IMR-90 (cell line): ENCODE measurements at regions not wholly inside any gene's neighbourhood (a gene's known extent, or its start where the extent isn't known, plus 50 kb on each side); places are given as distances from the start of the nearest gene placed in this dataset.

Experiments used
- ATAC-seq: fragments of 200-7000 bp; cut with Tn5 transposase; 2 replicates; pipeline ENCODE4 v1.9.1; 2020; ENCODE audit warnings: low read depth, mild to moderate bottlenecking, moderate library complexity
- BruUV-seq: library from RNA; stranded (reverse); fragments of 400-500 nt; replicated peaks from 2 replicates; lab custom pipeline; 2021; lab: Mats Ljungman, UMichigan
- CTCF ChIA-PET: fragments of 300-600 bp; formaldehyde crosslinking; extraction: SDS; loops from one replicate; lab custom pipeline; 2021; ENCODE audit warnings: antibody characterized with exemption; lab: Yijun Ruan, JAX
- POLR2A ChIA-PET: fragments of 300-600 bp; sonication (Branson Sonifier 250); formaldehyde crosslinking; loops from one replicate; lab custom pipeline; 2022; ENCODE audit warnings: antibody characterized with exemption; ENCODE audit not compliant: unreplicated experiment; lab: Charles Lee
- DNase-seq: peaks from one replicate; pipeline ENCODE4 v3.0.0; 2013
- H2AFZ ChIP-seq: replicated peaks from 2 replicates; pipeline ENCODE3; 2013; ENCODE audit warnings: low read length, mild to moderate bottlenecking; ENCODE audit not compliant: poor library complexity
- H2AK5ac ChIP-seq: 2 replicates; pipeline ENCODE4 v1.6.1; 2013; ENCODE audit warnings: low read depth, low read length, inconsistent platforms
- H2AK9ac ChIP-seq: replicated peaks from 2 replicates; pipeline ENCODE3; 2013; ENCODE audit warnings: mild to moderate bottlenecking, low read depth, low read length, moderate library complexity; ENCODE audit not compliant: poor library complexity
- H2BK120ac ChIP-seq: 2 replicates; pipeline ENCODE4 v1.6.1; 2013; ENCODE audit warnings: low read depth, low read length, inconsistent platforms
- H2BK15ac ChIP-seq: 3 replicates; pipeline ENCODE4 v1.6.1; 2013; ENCODE audit warnings: low read depth, low read length, inconsistent platforms
- H2BK20ac ChIP-seq: 2 replicates; pipeline ENCODE4 v1.6.1; 2013; ENCODE audit warnings: low read depth, mild to moderate bottlenecking, inconsistent platforms, low read length, moderate library complexity
- H2BK5ac ChIP-seq: 2 replicates; pipeline ENCODE4 v1.6.1; 2013; ENCODE audit warnings: mild to moderate bottlenecking, low read depth, low read length, inconsistent platforms; ENCODE audit not compliant: poor library complexity, severe bottlenecking
- H3K14ac ChIP-seq: replicated peaks from 2 replicates; pipeline ENCODE4 v1.6.1; 2013; ENCODE audit warnings: low read depth, low read length, inconsistent platforms
- H3K18ac ChIP-seq: 2 replicates; pipeline ENCODE4 v1.6.1; 2013; ENCODE audit warnings: low read depth, low read length, control low read depth
- H3K23ac ChIP-seq: 2 replicates; pipeline ENCODE4 v1.6.1; 2013; ENCODE audit warnings: low read depth, low read length, inconsistent platforms
- H3K27ac ChIP-seq: 2 replicates; pipeline ENCODE4 v1.5.1; 2013; ENCODE audit warnings: mild to moderate bottlenecking, control low read depth, low read length; ENCODE audit not compliant: insufficient read depth
- H3K27me3 ChIP-seq: 2 replicates; pipeline ENCODE4 v1.6.1; 2013; ENCODE audit warnings: low read length; ENCODE audit not compliant: control insufficient read depth, insufficient read depth
- H3K36me3 ChIP-seq: 2 replicates; pipeline ENCODE4 v1.6.1; 2013; ENCODE audit warnings: low read length, mixed read lengths; ENCODE audit not compliant: control insufficient read depth, insufficient read depth
- H3K4ac ChIP-seq: 2 replicates; pipeline ENCODE4 v1.6.1; 2013; ENCODE audit warnings: low read depth, low read length, inconsistent platforms
- H3K4me1 ChIP-seq: 2 replicates; pipeline ENCODE4 v1.6.1; 2013; ENCODE audit warnings: low read length, mixed read lengths; ENCODE audit not compliant: control insufficient read depth, insufficient read depth
- H3K4me2 ChIP-seq: 2 replicates; pipeline ENCODE4 v1.6.1; 2013; ENCODE audit warnings: low read depth, mild to moderate bottlenecking, control low read depth, low read length, moderate library complexity
- H3K4me3 ChIP-seq: 2 replicates; pipeline ENCODE4 v1.5.1; 2013; ENCODE audit warnings: low read depth, mild to moderate bottlenecking, control low read depth, low read length, moderate library complexity; ENCODE audit not compliant: insufficient read depth
- H3K56ac ChIP-seq: 2 replicates; pipeline ENCODE4 v1.6.1; 2013; ENCODE audit warnings: low read length, inconsistent platforms; ENCODE audit not compliant: insufficient read depth; ENCODE audit errors: extremely low read depth
- H3K79me1 ChIP-seq, 2 experiments: 2 replicates each; pipeline ENCODE4 v1.6.1; 2013; ENCODE audit warnings: low read length in 2 of 2, inconsistent platforms in 1 of 2, low read depth in 1 of 2
- H3K9ac ChIP-seq: 2 replicates; pipeline ENCODE4 v1.6.1; 2013; ENCODE audit warnings: low read depth, low read length, control low read depth
- H3K9me1 ChIP-seq: 2 replicates; pipeline ENCODE4 v1.6.1; 2013; ENCODE audit warnings: low read length, inconsistent platforms; ENCODE audit not compliant: insufficient read depth
- H3K9me3 ChIP-seq: 2 replicates; pipeline ENCODE4 v1.6.1; 2013; ENCODE audit warnings: low read length; ENCODE audit not compliant: control insufficient read depth, insufficient read depth
- H4K20me1 ChIP-seq: 2 replicates; pipeline ENCODE4 v1.6.1; 2013; ENCODE audit warnings: low read length, inconsistent platforms; ENCODE audit not compliant: insufficient read depth
- H4K5ac ChIP-seq: 2 replicates; pipeline ENCODE4 v1.6.1; 2013; ENCODE audit warnings: mild to moderate bottlenecking, low read depth, low read length, control low read depth
- H4K8ac ChIP-seq, 2 experiments: 2 replicates each; pipeline ENCODE4 v1.6.1; 2013; ENCODE audit warnings: low read depth in 2 of 2, low read length in 2 of 2, control low read depth in 1 of 2, inconsistent platforms in 1 of 2
- H4K91ac ChIP-seq: 2 replicates; pipeline ENCODE4 v1.6.1; 2013; ENCODE audit warnings: low read depth, low read length, inconsistent platforms; ENCODE audit not compliant: insufficient read depth
- CEBPB ChIP-seq: IDR thresholded peaks from 2 replicates; pipeline ENCODE4 v1.6.1; 2012; ENCODE audit warnings: low read depth, low read length, improper control_type of control experiment
- CTCF ChIP-seq: conservative IDR thresholded peaks from 2 replicates; pipeline ENCODE4 v1.5.1; 2012; ENCODE audit warnings: mild to moderate bottlenecking, low read depth, low read length, improper control_type of control experiment
- POLR2A ChIP-seq: IDR thresholded peaks from 2 replicates; pipeline ENCODE4 v1.6.1; 2012; ENCODE audit warnings: mild to moderate bottlenecking, low read depth, low read length
- SMC3 ChIP-seq: fragments of 150-350 bp; IDR thresholded peaks from 2 replicates; pipeline ENCODE4 v1.6.1; 2016; ENCODE audit warnings: low read depth, mild to moderate bottlenecking, antibody characterized with exemption, low read length, moderate library complexity
- USF2 ChIP-seq: fragments of 150-350 bp; IDR thresholded peaks from 2 replicates; pipeline ENCODE4 v1.6.1; 2017; ENCODE audit warnings: mild to moderate bottlenecking, antibody characterized with exemption, low read length, low read depth
- WGBS, 2 experiments: methylation state at CpG; one replicate each; pipeline versions ENCODE4 v1.1.5 to v1.1.7; 2013; ENCODE audit warnings: missing lambda C conversion rate in 2 of 2; ENCODE audit not compliant: insufficient read length in 1 of 2; ENCODE audit errors: extremely low coverage in 2 of 2; 5-methylcytosine and 5-hydroxymethylcytosine counted together
- dilution Hi-C: fragments of 300-500 bp; cut with HindIII; formaldehyde crosslinking; loops from one replicate; pipeline ENCODE4 v1.14.3; 2018; ENCODE audit warnings: low sequenced_read_pairs; ENCODE audit not compliant: unreplicated experiment
- in situ Hi-C: fragments of 300-500 bp; cut with MboI; formaldehyde crosslinking; loops from 3 replicates; pipeline ENCODE4 v1.14.3; 2019; ENCODE audit warnings: low sequenced_read_pairs, inconsistent platforms, mixed read lengths
- intact Hi-C: fragments of 100-400 bp; cut with micrococcal nuclease; formaldehyde crosslinking; loops from 2 replicates; pipeline ENCODE4 v1.10.0; 2022
- TF ChIP-seq, protein P1 (sequence below): fragments of 150-350 bp; IDR thresholded peaks from 2 replicates; pipeline ENCODE4 v1.6.1; 2016; ENCODE audit warnings: low read depth, mild to moderate bottlenecking, low read length, moderate library complexity, borderline replicate concordance

DNA sequence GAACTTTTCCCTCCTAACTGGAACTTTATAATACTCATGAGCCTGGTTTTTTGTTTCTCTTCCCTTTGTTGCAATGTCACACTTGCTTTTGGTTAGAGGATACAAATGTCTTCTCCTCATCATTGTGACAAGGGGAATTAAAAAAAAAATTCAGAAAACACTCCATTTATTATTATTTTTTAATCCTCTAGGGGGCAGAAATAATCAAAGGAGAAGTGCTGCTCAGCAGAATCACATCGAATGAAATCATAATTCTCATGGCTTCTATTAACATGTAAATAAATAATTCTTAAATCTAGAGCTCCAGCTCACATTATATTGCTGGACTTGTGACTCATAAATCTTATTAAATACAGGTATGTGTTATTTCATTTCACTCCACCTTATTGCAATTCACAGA, 273.8 kb downstream of the TRIB2 start:
- H3K4me2 ChIP-seq = no peak overlapping the region
- ChIA-PET CTCF (interaction anchor here (0.7 to 1.6 kb wide), 2 partner anchors 17 to 435 kb away, joined by 6 read pairs; no protein-coding TSS in a partner anchor), POLR2A (interaction anchor here (0.5 kb wide), 1 partner anchor 9 kb away, joined by 5 read pairs; no protein-coding TSS in a partner anchor)
- H2BK20ac ChIP-seq = no peak overlapping the region
- H4K5ac ChIP-seq = no peak overlapping the region
- BruUV-seq = no TSS peak
- H3K4me1 ChIP-seq = no peaks in the 10 kb centered on the region
- no peak overlapping the region for H2AK9ac ChIP-seq
- H3K27ac ChIP-seq = no peak overlapping the region
- H2BK15ac ChIP-seq = no peak overlapping the region
- H2AFZ ChIP-seq = no peak overlapping the region
- H2BK5ac ChIP-seq = no peak overlapping the region
- intact Hi-C loops (no loop called here), dilution Hi-C loops (no loop called here), in situ Hi-C loops (no loop called here)
- no peak overlapping the region for H4K91ac ChIP-seq
- no CpG with 5 or more reads among the region's 1 CpG for WGBS, 2 experiments
- no peak overlapping the region for H3K18ac ChIP-seq
- DNase-seq (no peak), ATAC-seq (no peak)
- H3K9ac ChIP-seq = no peak overlapping the region
- no peaks in the 10 kb centered on the region for H3K27me3 ChIP-seq
- no peaks in the 10 kb centered on the region for H3K9me3 ChIP-seq
- no peak overlapping the region for H3K14ac ChIP-seq
- no peaks in the 10 kb centered on the region for H3K79me1 ChIP-seq
- H3K23ac ChIP-seq = no peak overlapping the region
- TF ChIP-seq SMC3 (no peak), USF2 (no peak), CEBPB (no peak), POLR2A (no peak), CTCF (peak; percentile 31)
- TF ChIP-seq, protein P1, sequence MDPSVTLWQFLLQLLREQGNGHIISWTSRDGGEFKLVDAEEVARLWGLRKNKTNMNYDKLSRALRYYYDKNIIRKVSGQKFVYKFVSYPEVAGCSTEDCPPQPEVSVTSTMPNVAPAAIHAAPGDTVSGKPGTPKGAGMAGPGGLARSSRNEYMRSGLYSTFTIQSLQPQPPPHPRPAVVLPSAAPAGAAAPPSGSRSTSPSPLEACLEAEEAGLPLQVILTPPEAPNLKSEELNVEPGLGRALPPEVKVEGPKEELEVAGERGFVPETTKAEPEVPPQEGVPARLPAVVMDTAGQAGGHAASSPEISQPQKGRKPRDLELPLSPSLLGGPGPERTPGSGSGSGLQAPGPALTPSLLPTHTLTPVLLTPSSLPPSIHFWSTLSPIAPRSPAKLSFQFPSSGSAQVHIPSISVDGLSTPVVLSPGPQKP = no peak
- H2BK120ac ChIP-seq = no peak overlapping the region
- H2AK5ac ChIP-seq = no peak overlapping the region
- H3K56ac ChIP-seq = no peak overlapping the region
- no peaks in the 10 kb centered on the region for H3K36me3 ChIP-seq
- H4K8ac ChIP-seq = no peak overlapping the region
- no peak overlapping the region for H3K4ac ChIP-seq
- no peaks in the 10 kb centered on the region for H4K20me1 ChIP-seq
- H3K4me3 ChIP-seq = no peak overlapping the region
- H3K9me1 ChIP-seq = no peaks in the 10 kb centered on the region
